IMR-90 (cell line): ENCODE measurements at regions not wholly inside any gene's neighbourhood (a gene's known extent, or its start where the extent isn't known, plus 50 kb on each side); places are given as distances from the start of the nearest gene placed in this dataset.

Source experiments
- ATAC-seq: fragments of 200-7000 bp; cut with Tn5 transposase; 2 replicates; pipeline ENCODE4 v1.9.1; 2020; ENCODE audit warnings: low read depth, mild to moderate bottlenecking, moderate library complexity
- BruUV-seq: library from RNA; stranded (reverse); fragments of 400-500 nt; replicated peaks from 2 replicates; lab custom pipeline; 2021; lab: Mats Ljungman, UMichigan
- CTCF ChIA-PET: fragments of 300-600 bp; formaldehyde crosslinking; extraction: SDS; loops from one replicate; lab custom pipeline; 2021; ENCODE audit warnings: antibody characterized with exemption; lab: Yijun Ruan, JAX
- POLR2A ChIA-PET: fragments of 300-600 bp; sonication (Branson Sonifier 250); formaldehyde crosslinking; loops from one replicate; lab custom pipeline; 2022; ENCODE audit warnings: antibody characterized with exemption; ENCODE audit not compliant: unreplicated experiment; lab: Charles Lee
- DNase-seq: peaks from one replicate; pipeline ENCODE4 v3.0.0; 2013
- H2AFZ ChIP-seq: replicated peaks from 2 replicates; pipeline ENCODE3; 2013; ENCODE audit warnings: low read length, mild to moderate bottlenecking; ENCODE audit not compliant: poor library complexity
- H2AK5ac ChIP-seq: 2 replicates; pipeline ENCODE4 v1.6.1; 2013; ENCODE audit warnings: low read depth, low read length, inconsistent platforms
- H2AK9ac ChIP-seq: replicated peaks from 2 replicates; pipeline ENCODE3; 2013; ENCODE audit warnings: mild to moderate bottlenecking, low read depth, low read length, moderate library complexity; ENCODE audit not compliant: poor library complexity
- H2BK120ac ChIP-seq: 2 replicates; pipeline ENCODE4 v1.6.1; 2013; ENCODE audit warnings: low read depth, low read length, inconsistent platforms
- H2BK15ac ChIP-seq: 3 replicates; pipeline ENCODE4 v1.6.1; 2013; ENCODE audit warnings: low read depth, low read length, inconsistent platforms
- H2BK20ac ChIP-seq: 2 replicates; pipeline ENCODE4 v1.6.1; 2013; ENCODE audit warnings: low read depth, mild to moderate bottlenecking, inconsistent platforms, low read length, moderate library complexity
- H2BK5ac ChIP-seq: 2 replicates; pipeline ENCODE4 v1.6.1; 2013; ENCODE audit warnings: mild to moderate bottlenecking, low read depth, low read length, inconsistent platforms; ENCODE audit not compliant: poor library complexity, severe bottlenecking
- H3K14ac ChIP-seq: replicated peaks from 2 replicates; pipeline ENCODE4 v1.6.1; 2013; ENCODE audit warnings: low read depth, low read length, inconsistent platforms
- H3K18ac ChIP-seq: 2 replicates; pipeline ENCODE4 v1.6.1; 2013; ENCODE audit warnings: low read depth, low read length, control low read depth
- H3K23ac ChIP-seq: 2 replicates; pipeline ENCODE4 v1.6.1; 2013; ENCODE audit warnings: low read depth, low read length, inconsistent platforms
- H3K27ac ChIP-seq: 2 replicates; pipeline ENCODE4 v1.5.1; 2013; ENCODE audit warnings: mild to moderate bottlenecking, control low read depth, low read length; ENCODE audit not compliant: insufficient read depth
- H3K27me3 ChIP-seq: 2 replicates; pipeline ENCODE4 v1.6.1; 2013; ENCODE audit warnings: low read length; ENCODE audit not compliant: control insufficient read depth, insufficient read depth
- H3K36me3 ChIP-seq: 2 replicates; pipeline ENCODE4 v1.6.1; 2013; ENCODE audit warnings: low read length, mixed read lengths; ENCODE audit not compliant: control insufficient read depth, insufficient read depth
- H3K4ac ChIP-seq: 2 replicates; pipeline ENCODE4 v1.6.1; 2013; ENCODE audit warnings: low read depth, low read length, inconsistent platforms
- H3K4me1 ChIP-seq: 2 replicates; pipeline ENCODE4 v1.6.1; 2013; ENCODE audit warnings: low read length, mixed read lengths; ENCODE audit not compliant: control insufficient read depth, insufficient read depth
- H3K4me2 ChIP-seq: 2 replicates; pipeline ENCODE4 v1.6.1; 2013; ENCODE audit warnings: low read depth, mild to moderate bottlenecking, control low read depth, low read length, moderate library complexity
- H3K4me3 ChIP-seq: 2 replicates; pipeline ENCODE4 v1.5.1; 2013; ENCODE audit warnings: low read depth, mild to moderate bottlenecking, control low read depth, low read length, moderate library complexity; ENCODE audit not compliant: insufficient read depth
- H3K56ac ChIP-seq: 2 replicates; pipeline ENCODE4 v1.6.1; 2013; ENCODE audit warnings: low read length, inconsistent platforms; ENCODE audit not compliant: insufficient read depth; ENCODE audit errors: extremely low read depth
- H3K79me1 ChIP-seq, 2 experiments: 2 replicates each; pipeline ENCODE4 v1.6.1; 2013; ENCODE audit warnings: low read length in 2 of 2, inconsistent platforms in 1 of 2, low read depth in 1 of 2
- H3K9ac ChIP-seq: 2 replicates; pipeline ENCODE4 v1.6.1; 2013; ENCODE audit warnings: low read depth, low read length, control low read depth
- H3K9me1 ChIP-seq: 2 replicates; pipeline ENCODE4 v1.6.1; 2013; ENCODE audit warnings: low read length, inconsistent platforms; ENCODE audit not compliant: insufficient read depth
- H3K9me3 ChIP-seq: 2 replicates; pipeline ENCODE4 v1.6.1; 2013; ENCODE audit warnings: low read length; ENCODE audit not compliant: control insufficient read depth, insufficient read depth
- H4K20me1 ChIP-seq: 2 replicates; pipeline ENCODE4 v1.6.1; 2013; ENCODE audit warnings: low read length, inconsistent platforms; ENCODE audit not compliant: insufficient read depth
- H4K5ac ChIP-seq: 2 replicates; pipeline ENCODE4 v1.6.1; 2013; ENCODE audit warnings: mild to moderate bottlenecking, low read depth, low read length, control low read depth
- H4K8ac ChIP-seq, 2 experiments: 2 replicates each; pipeline ENCODE4 v1.6.1; 2013; ENCODE audit warnings: low read depth in 2 of 2, low read length in 2 of 2, control low read depth in 1 of 2, inconsistent platforms in 1 of 2
- H4K91ac ChIP-seq: 2 replicates; pipeline ENCODE4 v1.6.1; 2013; ENCODE audit warnings: low read depth, low read length, inconsistent platforms; ENCODE audit not compliant: insufficient read depth
- BHLHE40 ChIP-seq: fragments of 150-350 bp; IDR thresholded peaks from 2 replicates; pipeline ENCODE4 v1.6.1; 2016; ENCODE audit warnings: mild to moderate bottlenecking, low read depth, low read length
- FOS ChIP-seq: fragments of 150-350 bp; IDR thresholded peaks from 2 replicates; pipeline ENCODE4 v1.6.1; 2016; ENCODE audit warnings: low read depth, low read length
- MAFK ChIP-seq: IDR thresholded peaks from 2 replicates; pipeline ENCODE4 v1.6.1; 2012; ENCODE audit warnings: low read depth, low read length, improper control_type of control experiment
- MAZ ChIP-seq: IDR thresholded peaks from 2 replicates; pipeline ENCODE4 v1.6.1; 2012; ENCODE audit warnings: low read depth, mild to moderate bottlenecking, low read length, improper control_type of control experiment, moderate library complexity, borderline replicate concordance
- MXI1 ChIP-seq: IDR thresholded peaks from 2 replicates; pipeline ENCODE4 v1.6.1; 2012; ENCODE audit warnings: low read depth, mild to moderate bottlenecking, low read length, moderate library complexity, borderline replicate concordance
- NFE2L2 ChIP-seq: fragments of 150-350 bp; IDR thresholded peaks from 2 replicates; pipeline ENCODE4 v1.6.1; 2016; ENCODE audit warnings: low read depth, mild to moderate bottlenecking, low read length
- RAD21 ChIP-seq: IDR thresholded peaks from 2 replicates; pipeline ENCODE4 v1.6.1; 2012; ENCODE audit warnings: low read length, improper control_type of control experiment
- RCOR1 ChIP-seq: IDR thresholded peaks from 2 replicates; pipeline ENCODE4 v1.6.1; 2012; ENCODE audit warnings: mild to moderate bottlenecking, low read length, improper control_type of control experiment; ENCODE audit not compliant: insufficient replicate concordance
- USF2 ChIP-seq: fragments of 150-350 bp; IDR thresholded peaks from 2 replicates; pipeline ENCODE4 v1.6.1; 2017; ENCODE audit warnings: mild to moderate bottlenecking, antibody characterized with exemption, low read length, low read depth
- dilution Hi-C: fragments of 300-500 bp; cut with HindIII; formaldehyde crosslinking; loops from one replicate; pipeline ENCODE4 v1.14.3; 2018; ENCODE audit warnings: low sequenced_read_pairs; ENCODE audit not compliant: unreplicated experiment
- in situ Hi-C: fragments of 300-500 bp; cut with MboI; formaldehyde crosslinking; loops from 3 replicates; pipeline ENCODE4 v1.14.3; 2019; ENCODE audit warnings: low sequenced_read_pairs, inconsistent platforms, mixed read lengths
- intact Hi-C: fragments of 100-400 bp; cut with micrococcal nuclease; formaldehyde crosslinking; loops from 2 replicates; pipeline ENCODE4 v1.10.0; 2022

GRCh38 chr9:80556631-80557030 is 984.9 kb downstream of the TLE4 start:
- ATAC-seq = no peak
- dilution Hi-C loops = no loop called here
- in situ Hi-C loops = no loop called here

More at GRCh38 chr9:80556631-80557030, 984.9 kb downstream of the TLE4 start:
- no peak overlapping the region for H3K14ac ChIP-seq
- intact Hi-C loops = no loop called here
- H3K4me2 ChIP-seq = no peak overlapping the region
- no peak overlapping the region for H2AFZ ChIP-seq
- no peak overlapping the region for H2AK5ac ChIP-seq
- no peak overlapping the region for H2BK15ac ChIP-seq
- H2BK120ac ChIP-seq = no peak overlapping the region
- no peak overlapping the region for H3K27ac ChIP-seq
- H3K79me1 ChIP-seq = no peaks in the 10 kb centered on the region
- H3K36me3 ChIP-seq = no peaks in the 10 kb centered on the region
- no peaks in the 10 kb centered on the region for H4K20me1 ChIP-seq
- no peak overlapping the region for H2BK20ac ChIP-seq
- POLR2A ChIA-PET = no interaction called here
- H3K9ac ChIP-seq = no peak overlapping the region
- H3K18ac ChIP-seq = no peak overlapping the region
- H3K4me3 ChIP-seq = no peak overlapping the region
- no peak overlapping the region for H3K56ac ChIP-seq
- H2BK5ac ChIP-seq = no peak overlapping the region
- no peak overlapping the region for H4K5ac ChIP-seq
- no peak for TF ChIP-seq BHLHE40
- no peak for TF ChIP-seq NFE2L2
- no peak for TF ChIP-seq MXI1
- no peak for TF ChIP-seq RAD21
- TF ChIP-seq MAZ = no peak
- no peak for TF ChIP-seq FOS
- TF ChIP-seq RCOR1 = no peak
- TF ChIP-seq MAFK = no peak
- TF ChIP-seq USF2 = no peak
- H3K9me3 ChIP-seq = no peaks in the 10 kb centered on the region
- DNase-seq = no peak
- no peaks in the 10 kb centered on the region for H3K4me1 ChIP-seq
- no peak overlapping the region for H3K23ac ChIP-seq
- no peak overlapping the region for H4K8ac ChIP-seq
- H3K27me3 ChIP-seq = no peaks in the 10 kb centered on the region
- CTCF ChIA-PET = no interaction called here
- H2AK9ac ChIP-seq = no peak overlapping the region
- no peaks in the 10 kb centered on the region for H3K9me1 ChIP-seq
- BruUV-seq = no TSS peak
- no peak overlapping the region for H4K91ac ChIP-seq
- no peak overlapping the region for H3K4ac ChIP-seq
